GM23338 (cell line): ENCODE measurements at regions not wholly inside any gene's neighbourhood (a gene's known extent, or its start where the extent isn't known, plus 50 kb on each side); places are given as distances from the start of the nearest gene placed in this dataset.

ENCODE experiments used
- ATAC-seq: fragments of 200-7000 bp; cut with Tn5 transposase; 3 replicates; pipeline ENCODE4 v1.9.1; 2020
- DNase-seq: peaks from one replicate; pipeline ENCODE4 v3.0.0-alpha.2; 2015; ENCODE audit warnings: low spot score
- H2AFZ ChIP-seq: fragments of 200-600 bp; sonication (generic); 2 replicates; pipeline ENCODE4 v1.8.0; 2016; ENCODE audit warnings: antibody characterized with exemption, mild to moderate bottlenecking, moderate library complexity
- H3F3A ChIP-seq: fragments of 200-600 bp; sonication (generic); replicated peaks from 2 replicates; pipeline ENCODE4 v1.8.0; 2017; ENCODE audit warnings: antibody characterized with exemption, mixed run types, low read depth
- H3K27ac ChIP-seq: fragments of 200-600 bp; sonication (generic); 2 replicates; pipeline ENCODE4 v1.6.1; 2016; ENCODE audit warnings: low read depth
- H3K27me3 ChIP-seq: fragments of 200-600 bp; sonication (generic); 2 replicates; pipeline ENCODE4 v1.8.0; 2016; ENCODE audit warnings: mild to moderate bottlenecking, mixed run types, moderate library complexity; ENCODE audit not compliant: insufficient read depth
- H3K36me3 ChIP-seq: fragments of 200-600 bp; sonication (generic); 2 replicates; pipeline ENCODE4 v1.8.0; 2016; ENCODE audit warnings: mild to moderate bottlenecking; ENCODE audit not compliant: insufficient read depth
- H3K4me1 ChIP-seq: fragments of 200-600 bp; sonication (generic); 2 replicates; pipeline ENCODE4 v1.8.0; 2016; ENCODE audit warnings: mild to moderate bottlenecking, moderate library complexity; ENCODE audit not compliant: insufficient read depth
- H3K4me2 ChIP-seq: fragments of 200-600 bp; sonication (generic); 2 replicates; pipeline ENCODE4 v1.7.1; 2017; ENCODE audit warnings: mixed run types
- H3K4me3 ChIP-seq: fragments of 200-600 bp; sonication (generic); 2 replicates; pipeline ENCODE4 v1.6.1; 2016; ENCODE audit warnings: mixed run types
- H3K79me2 ChIP-seq: fragments of 200-600 bp; sonication (generic); replicated peaks from 2 replicates; pipeline ENCODE4 v1.8.0; 2017; ENCODE audit warnings: mild to moderate bottlenecking; ENCODE audit not compliant: insufficient read depth
- H3K9me2 ChIP-seq: fragments of 200-600 bp; sonication (generic); 2 replicates; pipeline ENCODE4 v1.8.0; 2017; ENCODE audit not compliant: insufficient read depth
- H4K20me1 ChIP-seq: fragments of 200-600 bp; sonication (generic); replicated peaks from 2 replicates; pipeline ENCODE4 v1.8.0; 2017; ENCODE audit warnings: mild to moderate bottlenecking; ENCODE audit not compliant: insufficient read depth
- H3K27ac Mint-ChIP-seq: 2 replicates; pipeline ENCODE4 v1.8.0; 2020; ENCODE audit warnings: inconsistent platforms, mild to moderate bottlenecking, moderate library complexity, mixed read lengths
- H3K27me3 Mint-ChIP-seq: 3 replicates; pipeline ENCODE4 v1.8.0; 2022; ENCODE audit warnings: low read depth, mild to moderate bottlenecking, moderate library complexity, mixed read lengths, inconsistent platforms; ENCODE audit not compliant: insufficient read depth, poor library complexity
- H3K36me3 Mint-ChIP-seq: 3 replicates; pipeline ENCODE4 v1.8.0; 2021; ENCODE audit warnings: low read depth, mild to moderate bottlenecking, inconsistent platforms, moderate library complexity, mixed read lengths
- H3K4me1 Mint-ChIP-seq: 3 replicates; pipeline ENCODE4 v1.8.0; 2020; ENCODE audit warnings: mild to moderate bottlenecking, inconsistent platforms, mixed read lengths
- H3K4me3 Mint-ChIP-seq: 3 replicates; pipeline ENCODE4 v1.8.0; 2021; ENCODE audit warnings: moderate library complexity, mild to moderate bottlenecking, inconsistent platforms, mixed read lengths
- H3K9me3 Mint-ChIP-seq: 3 replicates; pipeline ENCODE4 v1.8.0; 2020; ENCODE audit warnings: moderate library complexity, mild to moderate bottlenecking, inconsistent platforms, mixed read lengths
- CREB1 ChIP-seq: fragments of 250-450 bp; sonication (Bioruptor Pico); IDR thresholded peaks from 2 replicates; pipeline ENCODE4 v1.5.0; 2020; ENCODE audit warnings: low read depth, mild to moderate bottlenecking, moderate library complexity
- EZH2 ChIP-seq: fragments of 200-600 bp; sonication (generic); IDR thresholded peaks from one replicate; pipeline ENCODE4 v1.8.0; 2017; ENCODE audit warnings: antibody characterized with exemption, mild to moderate bottlenecking, low read depth; ENCODE audit not compliant: unreplicated experiment
- JUNB ChIP-seq: IDR thresholded peaks from one replicate; pipeline ENCODE4 v1.6.1; 2016; ENCODE audit warnings: antibody characterized with exemption; ENCODE audit not compliant: unreplicated experiment
- NANOG ChIP-seq: IDR thresholded peaks from 2 replicates; pipeline ENCODE4 v1.6.1; 2016; ENCODE audit warnings: antibody characterized with exemption, borderline replicate concordance
- POLR2AphosphoS5 ChIP-seq: IDR thresholded peaks from 2 replicates; pipeline ENCODE4 v1.6.1; 2016; ENCODE audit warnings: antibody characterized with exemption, low read depth
- STAT1 ChIP-seq: IDR thresholded peaks from one replicate; pipeline ENCODE4 v1.6.1; 2016; ENCODE audit warnings: antibody characterized with exemption; ENCODE audit not compliant: unreplicated experiment
- ZNF114 ChIP-seq: fragments of 250-450 bp; sonication (Bioruptor Pico); IDR thresholded peaks from 2 replicates; pipeline ENCODE4 v1.5.0; 2020; ENCODE audit warnings: mild to moderate bottlenecking, moderate library complexity
- ZNF331 ChIP-seq: fragments of 250-450 bp; sonication (Bioruptor Pico); IDR thresholded peaks from 2 replicates; pipeline ENCODE4 v1.5.0; 2020; ENCODE audit warnings: low read depth, mild to moderate bottlenecking, moderate library complexity
- TF ChIP-seq, protein P1 (sequence below), 2 experiments: fragments of 200-600 bp in 1 of 2; sonication (generic) in 1 of 2; conservative IDR thresholded peaks; 2 replicates each; pipeline versions ENCODE4 v1.5.1 to v1.6.1; 2016 to 2017; ENCODE audit warnings: antibody characterized with exemption in 2 of 2, low read depth in 2 of 2, mild to moderate bottlenecking in 2 of 2, moderate library complexity in 1 of 2
- TF ChIP-seq, protein P2 (sequence below): IDR thresholded peaks from one replicate; pipeline ENCODE4 v1.6.1; 2018; ENCODE audit warnings: antibody characterized with exemption; ENCODE audit not compliant: unreplicated experiment
- TF ChIP-seq, protein P3 (sequence below): IDR thresholded peaks from 2 replicates; pipeline ENCODE4 v1.6.1; 2016; ENCODE audit warnings: antibody characterized with exemption

DNA sequence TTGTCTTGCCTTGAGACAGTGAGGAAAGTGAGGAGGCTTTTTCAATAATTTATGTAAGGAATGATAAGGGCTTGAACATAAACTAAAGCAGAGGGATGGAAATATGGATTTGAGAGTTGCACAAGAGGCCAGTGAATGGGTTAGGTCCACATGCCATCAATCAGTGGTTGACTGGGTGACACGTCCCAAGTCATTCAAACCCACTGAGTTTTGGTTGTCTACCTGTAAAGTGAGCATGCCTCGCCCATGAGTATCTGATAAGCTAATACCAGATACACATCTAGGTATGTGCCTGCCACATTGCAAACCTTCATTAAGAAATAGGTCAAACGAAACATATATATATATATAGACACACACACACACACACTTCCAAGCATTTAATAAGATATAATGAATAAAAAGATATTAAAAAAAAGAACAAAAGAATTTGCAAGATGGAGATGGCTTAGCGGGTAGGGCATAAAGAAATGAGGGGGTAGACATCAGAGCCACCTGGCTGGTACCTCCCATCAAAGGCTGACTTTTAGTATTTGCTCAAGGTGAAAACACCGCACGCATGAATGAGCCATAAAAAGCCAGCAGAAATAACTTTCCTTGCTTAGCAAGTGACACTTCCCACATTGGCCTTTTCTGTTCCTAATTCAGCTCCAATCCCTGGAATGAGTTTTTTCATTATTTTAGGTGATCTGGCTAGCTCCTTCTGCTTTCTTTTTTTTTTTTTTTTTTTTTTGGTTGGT lies 109.1 kb upstream of the GGTLC1 start:
- Mint-ChIP-seq H3K4me1 (peaks cover 19% of the 10 kb centered on the region; the same call in 2 of the 3 replicates), H3K27me3 (peaks cover 7% of the 10 kb centered on the region), H3K9me3 (no peaks in the 10 kb centered on the region; the same call in 2 of the 3 replicates), H3K36me3 (no peaks in the 10 kb centered on the region), H3K27ac (no peak overlapping the region), H3K4me3 (no peak overlapping the region)
- Histone ChIP-seq H3K27me3 (no peaks in the 10 kb centered on the region), H4K20me1 (no peaks in the 10 kb centered on the region), H3K9me2 (no peaks in the 10 kb centered on the region; the same call in 1 of the 2 replicates), H3K27ac (no peak overlapping the region), H3K36me3 (no peaks in the 10 kb centered on the region), H3K4me3 (no peak overlapping the region), H2AFZ (no peak overlapping the region), H3K4me2 (no peak overlapping the region), H3K79me2 (no peaks in the 10 kb centered on the region), H3F3A (no peaks in the 10 kb centered on the region), H3K4me1 (no peaks in the 10 kb centered on the region)
- TF ChIP-seq ZNF331 (CRISPR knock-in tag): no peak
- TF ChIP-seq, protein P1, sequence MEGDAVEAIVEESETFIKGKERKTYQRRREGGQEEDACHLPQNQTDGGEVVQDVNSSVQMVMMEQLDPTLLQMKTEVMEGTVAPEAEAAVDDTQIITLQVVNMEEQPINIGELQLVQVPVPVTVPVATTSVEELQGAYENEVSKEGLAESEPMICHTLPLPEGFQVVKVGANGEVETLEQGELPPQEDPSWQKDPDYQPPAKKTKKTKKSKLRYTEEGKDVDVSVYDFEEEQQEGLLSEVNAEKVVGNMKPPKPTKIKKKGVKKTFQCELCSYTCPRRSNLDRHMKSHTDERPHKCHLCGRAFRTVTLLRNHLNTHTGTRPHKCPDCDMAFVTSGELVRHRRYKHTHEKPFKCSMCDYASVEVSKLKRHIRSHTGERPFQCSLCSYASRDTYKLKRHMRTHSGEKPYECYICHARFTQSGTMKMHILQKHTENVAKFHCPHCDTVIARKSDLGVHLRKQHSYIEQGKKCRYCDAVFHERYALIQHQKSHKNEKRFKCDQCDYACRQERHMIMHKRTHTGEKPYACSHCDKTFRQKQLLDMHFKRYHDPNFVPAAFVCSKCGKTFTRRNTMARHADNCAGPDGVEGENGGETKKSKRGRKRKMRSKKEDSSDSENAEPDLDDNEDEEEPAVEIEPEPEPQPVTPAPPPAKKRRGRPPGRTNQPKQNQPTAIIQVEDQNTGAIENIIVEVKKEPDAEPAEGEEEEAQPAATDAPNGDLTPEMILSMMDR (conservative IDR thresholded peaks at IDR 0.05; ENCODE audit: low read depth in 2 of 2): no peak
- no peak for TF ChIP-seq CREB1
- no peak for TF ChIP-seq EZH2
- TF ChIP-seq NANOG: no peak
- TF ChIP-seq, protein P2, sequence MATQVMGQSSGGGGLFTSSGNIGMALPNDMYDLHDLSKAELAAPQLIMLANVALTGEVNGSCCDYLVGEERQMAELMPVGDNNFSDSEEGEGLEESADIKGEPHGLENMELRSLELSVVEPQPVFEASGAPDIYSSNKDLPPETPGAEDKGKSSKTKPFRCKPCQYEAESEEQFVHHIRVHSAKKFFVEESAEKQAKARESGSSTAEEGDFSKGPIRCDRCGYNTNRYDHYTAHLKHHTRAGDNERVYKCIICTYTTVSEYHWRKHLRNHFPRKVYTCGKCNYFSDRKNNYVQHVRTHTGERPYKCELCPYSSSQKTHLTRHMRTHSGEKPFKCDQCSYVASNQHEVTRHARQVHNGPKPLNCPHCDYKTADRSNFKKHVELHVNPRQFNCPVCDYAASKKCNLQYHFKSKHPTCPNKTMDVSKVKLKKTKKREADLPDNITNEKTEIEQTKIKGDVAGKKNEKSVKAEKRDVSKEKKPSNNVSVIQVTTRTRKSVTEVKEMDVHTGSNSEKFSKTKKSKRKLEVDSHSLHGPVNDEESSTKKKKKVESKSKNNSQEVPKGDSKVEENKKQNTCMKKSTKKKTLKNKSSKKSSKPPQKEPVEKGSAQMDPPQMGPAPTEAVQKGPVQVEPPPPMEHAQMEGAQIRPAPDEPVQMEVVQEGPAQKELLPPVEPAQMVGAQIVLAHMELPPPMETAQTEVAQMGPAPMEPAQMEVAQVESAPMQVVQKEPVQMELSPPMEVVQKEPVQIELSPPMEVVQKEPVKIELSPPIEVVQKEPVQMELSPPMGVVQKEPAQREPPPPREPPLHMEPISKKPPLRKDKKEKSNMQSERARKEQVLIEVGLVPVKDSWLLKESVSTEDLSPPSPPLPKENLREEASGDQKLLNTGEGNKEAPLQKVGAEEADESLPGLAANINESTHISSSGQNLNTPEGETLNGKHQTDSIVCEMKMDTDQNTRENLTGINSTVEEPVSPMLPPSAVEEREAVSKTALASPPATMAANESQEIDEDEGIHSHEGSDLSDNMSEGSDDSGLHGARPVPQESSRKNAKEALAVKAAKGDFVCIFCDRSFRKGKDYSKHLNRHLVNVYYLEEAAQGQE: no peak
- TF ChIP-seq JUNB: no peak
- no peak for TF ChIP-seq STAT1
- ATAC-seq (no peak), DNase-seq (no peak)

DNA sequence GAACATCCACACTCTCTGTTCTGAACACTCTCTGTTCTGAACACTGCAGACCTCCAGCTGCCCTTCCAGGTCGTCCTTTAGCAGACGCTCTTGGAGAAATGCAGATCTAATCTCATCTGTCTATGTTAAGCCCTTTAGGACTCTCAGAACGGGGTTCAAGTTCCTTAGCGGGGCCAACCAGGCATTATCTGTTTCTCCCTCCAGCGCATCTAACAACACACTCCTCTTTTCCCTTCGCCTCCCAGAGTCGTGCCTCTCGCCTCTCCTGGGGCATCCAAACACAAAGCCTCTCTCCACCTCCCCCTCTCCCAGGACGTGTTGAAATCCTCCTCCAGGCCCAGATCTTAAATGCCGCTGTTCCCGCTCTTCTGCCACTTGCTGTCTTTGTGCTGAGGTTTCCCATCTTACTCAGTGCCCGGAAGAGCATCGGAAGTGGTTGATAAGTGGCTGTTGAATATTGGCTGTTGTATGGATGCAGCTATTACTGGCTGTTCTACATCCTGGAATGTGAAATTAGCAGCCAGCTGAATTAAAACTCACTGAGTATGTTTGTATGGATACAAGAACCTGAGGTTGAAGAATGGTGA lies 108.4 kb upstream of the GGTLC1 start:
- Mint-ChIP-seq H3K27ac (no peak overlapping the region), H3K36me3 (no peaks in the 10 kb centered on the region), H3K4me1 (peaks cover 19% of the 10 kb centered on the region; the same call in 2 of the 3 replicates), H3K27me3 (peaks cover 7% of the 10 kb centered on the region), H3K4me3 (no peak overlapping the region), H3K9me3 (no peaks in the 10 kb centered on the region; the same call in 2 of the 3 replicates)
- Histone ChIP-seq H3K4me1 (no peaks in the 10 kb centered on the region), H3F3A (no peaks in the 10 kb centered on the region), H3K9me2 (no peaks in the 10 kb centered on the region; the same call in 1 of the 2 replicates), H2AFZ (no peak overlapping the region), H3K36me3 (no peaks in the 10 kb centered on the region), H3K4me2 (no peak overlapping the region), H4K20me1 (no peaks in the 10 kb centered on the region), H3K79me2 (no peaks in the 10 kb centered on the region), H3K27me3 (no peaks in the 10 kb centered on the region), H3K4me3 (no peak overlapping the region), H3K27ac (no peak overlapping the region)
- DNase-seq (no peak), ATAC-seq (peak; percentile 31; the same call in 2 of the 3 replicates)
- TF ChIP-seq NANOG: no peak
- no peak for TF ChIP-seq EZH2
- no peak for TF ChIP-seq ZNF114 (CRISPR knock-in tag)
- TF ChIP-seq, protein P2: no peak
- TF ChIP-seq, protein P3, sequence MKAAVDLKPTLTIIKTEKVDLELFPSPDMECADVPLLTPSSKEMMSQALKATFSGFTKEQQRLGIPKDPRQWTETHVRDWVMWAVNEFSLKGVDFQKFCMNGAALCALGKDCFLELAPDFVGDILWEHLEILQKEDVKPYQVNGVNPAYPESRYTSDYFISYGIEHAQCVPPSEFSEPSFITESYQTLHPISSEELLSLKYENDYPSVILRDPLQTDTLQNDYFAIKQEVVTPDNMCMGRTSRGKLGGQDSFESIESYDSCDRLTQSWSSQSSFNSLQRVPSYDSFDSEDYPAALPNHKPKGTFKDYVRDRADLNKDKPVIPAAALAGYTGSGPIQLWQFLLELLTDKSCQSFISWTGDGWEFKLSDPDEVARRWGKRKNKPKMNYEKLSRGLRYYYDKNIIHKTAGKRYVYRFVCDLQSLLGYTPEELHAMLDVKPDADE: no peak
- no peak for TF ChIP-seq POLR2AphosphoS5
